ENCODE measurements at regions not wholly inside any gene's neighbourhood (a gene's known extent, or its start where the extent isn't known, plus 50 kb on each side); places are given as distances from the start of the nearest gene placed in this dataset.

DNA sequence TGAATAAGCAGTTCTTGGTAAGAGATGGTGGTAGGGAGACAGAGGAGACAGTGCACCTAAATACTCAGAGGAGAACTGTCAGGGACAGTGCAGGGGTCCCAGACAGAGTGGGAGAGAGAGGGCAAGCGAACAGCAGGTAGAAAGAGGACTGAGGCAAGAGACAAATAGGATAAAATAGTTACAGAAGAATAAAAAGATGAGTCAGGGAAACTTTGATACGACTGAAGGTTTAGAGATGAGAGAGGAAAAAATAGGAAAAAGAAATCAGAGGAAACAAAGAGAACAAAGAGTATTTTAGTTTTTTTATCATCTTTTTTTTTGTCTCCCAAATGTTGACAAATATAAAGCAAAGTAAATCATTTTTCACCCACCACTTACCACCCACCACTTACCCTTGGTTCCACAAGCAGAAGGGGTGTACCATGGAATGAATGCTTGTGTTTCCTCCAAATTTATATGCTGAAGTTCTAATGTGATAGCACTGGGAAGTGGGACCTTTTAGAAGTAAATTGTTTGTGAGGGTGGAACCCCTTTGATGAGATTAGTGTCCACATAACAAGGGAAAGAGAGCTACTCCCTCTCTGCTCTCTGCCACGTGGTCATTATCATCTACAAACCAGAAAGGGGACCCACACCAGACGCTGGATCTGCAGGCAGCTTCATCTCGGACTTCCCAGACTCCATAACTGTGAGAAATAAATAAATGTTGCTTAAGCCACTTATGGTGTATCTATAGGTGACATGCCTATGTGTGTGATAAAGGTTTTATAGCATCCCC lies 292.1 kb downstream of the BTG1 start:
- no peak overlapping the region for H3K4me3 Mint-ChIP-seq
- no peaks in the 10 kb centered on the region for H3K27me3 Mint-ChIP-seq
- H3K9me3 Mint-ChIP-seq = no peaks in the 10 kb centered on the region
- H3K27ac Mint-ChIP-seq = no peak overlapping the region
- no peak for DNase-seq (ENCODE audit: extremely low spot score, unreplicated experiment)
- H3K36me3 Mint-ChIP-seq = no peaks in the 10 kb centered on the region
- H3K4me1 Mint-ChIP-seq (ENCODE audit: unreplicated experiment) = no peaks in the 10 kb centered on the region
- TF ChIP-seq, protein P1, sequence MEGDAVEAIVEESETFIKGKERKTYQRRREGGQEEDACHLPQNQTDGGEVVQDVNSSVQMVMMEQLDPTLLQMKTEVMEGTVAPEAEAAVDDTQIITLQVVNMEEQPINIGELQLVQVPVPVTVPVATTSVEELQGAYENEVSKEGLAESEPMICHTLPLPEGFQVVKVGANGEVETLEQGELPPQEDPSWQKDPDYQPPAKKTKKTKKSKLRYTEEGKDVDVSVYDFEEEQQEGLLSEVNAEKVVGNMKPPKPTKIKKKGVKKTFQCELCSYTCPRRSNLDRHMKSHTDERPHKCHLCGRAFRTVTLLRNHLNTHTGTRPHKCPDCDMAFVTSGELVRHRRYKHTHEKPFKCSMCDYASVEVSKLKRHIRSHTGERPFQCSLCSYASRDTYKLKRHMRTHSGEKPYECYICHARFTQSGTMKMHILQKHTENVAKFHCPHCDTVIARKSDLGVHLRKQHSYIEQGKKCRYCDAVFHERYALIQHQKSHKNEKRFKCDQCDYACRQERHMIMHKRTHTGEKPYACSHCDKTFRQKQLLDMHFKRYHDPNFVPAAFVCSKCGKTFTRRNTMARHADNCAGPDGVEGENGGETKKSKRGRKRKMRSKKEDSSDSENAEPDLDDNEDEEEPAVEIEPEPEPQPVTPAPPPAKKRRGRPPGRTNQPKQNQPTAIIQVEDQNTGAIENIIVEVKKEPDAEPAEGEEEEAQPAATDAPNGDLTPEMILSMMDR (conservative IDR thresholded peaks at IDR 0.05) = no peak

DNA sequence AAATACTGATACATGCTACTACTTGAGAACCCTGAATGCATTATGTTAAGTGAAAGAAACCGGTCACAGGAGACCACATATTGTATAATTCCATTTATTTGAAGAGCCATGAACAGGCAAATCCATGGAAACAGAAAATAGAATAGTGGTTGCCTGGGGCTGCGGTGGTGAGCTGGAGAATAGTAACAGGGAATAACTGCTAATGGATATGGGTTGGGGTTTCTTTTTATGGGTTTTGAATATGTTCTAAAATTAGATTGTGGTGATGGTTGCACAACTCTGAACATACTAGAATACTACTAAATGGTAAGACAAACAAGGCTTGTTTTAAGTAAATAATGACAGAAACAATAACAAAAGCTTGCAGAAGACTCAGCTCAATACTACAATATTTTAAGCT lies 293.0 kb downstream of the BTG1 start:
- Mint-ChIP-seq H3K4me3 (no peak overlapping the region), H3K9me3 (no peaks in the 10 kb centered on the region), H3K27me3 (no peaks in the 10 kb centered on the region), H3K36me3 (no peaks in the 10 kb centered on the region), H3K4me1 (ENCODE audit: unreplicated experiment) (no peaks in the 10 kb centered on the region), H3K27ac (no peak overlapping the region)
- no peak for DNase-seq (ENCODE audit: extremely low spot score, unreplicated experiment)
- TF ChIP-seq, protein P1 (conservative IDR thresholded peaks at IDR 0.05) = no peak

DNA sequence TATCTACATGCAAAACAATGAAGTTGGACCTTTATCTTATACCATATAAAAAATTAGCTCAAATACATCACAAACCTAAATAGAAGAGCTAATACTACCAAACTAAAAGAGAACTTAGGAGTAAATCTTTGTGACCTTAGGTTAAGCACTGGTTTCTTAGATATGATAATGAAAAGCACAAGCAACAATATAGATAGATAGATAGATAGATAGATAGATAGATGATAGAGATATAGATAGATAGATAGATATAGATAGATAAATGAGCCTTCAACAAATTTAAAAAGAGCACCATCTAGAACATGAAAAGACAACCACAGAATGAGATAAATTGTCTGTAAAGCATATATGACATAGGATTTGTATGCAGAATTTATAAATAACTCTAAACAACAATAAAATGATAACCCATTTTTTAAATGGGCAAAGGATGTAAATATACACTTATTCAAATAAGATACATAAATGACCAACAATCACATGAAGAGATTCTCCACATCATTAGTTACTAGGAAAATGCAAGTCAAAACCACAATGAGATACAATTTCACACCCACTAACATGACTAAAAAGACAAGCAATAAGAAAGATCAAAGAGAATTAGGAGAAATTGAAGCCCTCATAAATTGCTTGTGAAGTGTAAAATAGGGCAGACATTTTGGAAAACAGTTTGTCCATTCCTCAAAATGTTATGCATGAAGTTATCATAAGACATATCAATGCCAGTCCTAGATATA lies 293.7 kb downstream of the BTG1 start:
- H3K9me3 Mint-ChIP-seq = no peaks in the 10 kb centered on the region
- no peak for DNase-seq (ENCODE audit: extremely low spot score, unreplicated experiment)
- TF ChIP-seq, protein P1 (conservative IDR thresholded peaks at IDR 0.05) = no peak
- no peak overlapping the region for H3K4me3 Mint-ChIP-seq
- no peaks in the 10 kb centered on the region for H3K36me3 Mint-ChIP-seq
- H3K27me3 Mint-ChIP-seq = no peaks in the 10 kb centered on the region
- no peaks in the 10 kb centered on the region for H3K4me1 Mint-ChIP-seq (ENCODE audit: unreplicated experiment)
- no peak overlapping the region for H3K27ac Mint-ChIP-seq

DNA sequence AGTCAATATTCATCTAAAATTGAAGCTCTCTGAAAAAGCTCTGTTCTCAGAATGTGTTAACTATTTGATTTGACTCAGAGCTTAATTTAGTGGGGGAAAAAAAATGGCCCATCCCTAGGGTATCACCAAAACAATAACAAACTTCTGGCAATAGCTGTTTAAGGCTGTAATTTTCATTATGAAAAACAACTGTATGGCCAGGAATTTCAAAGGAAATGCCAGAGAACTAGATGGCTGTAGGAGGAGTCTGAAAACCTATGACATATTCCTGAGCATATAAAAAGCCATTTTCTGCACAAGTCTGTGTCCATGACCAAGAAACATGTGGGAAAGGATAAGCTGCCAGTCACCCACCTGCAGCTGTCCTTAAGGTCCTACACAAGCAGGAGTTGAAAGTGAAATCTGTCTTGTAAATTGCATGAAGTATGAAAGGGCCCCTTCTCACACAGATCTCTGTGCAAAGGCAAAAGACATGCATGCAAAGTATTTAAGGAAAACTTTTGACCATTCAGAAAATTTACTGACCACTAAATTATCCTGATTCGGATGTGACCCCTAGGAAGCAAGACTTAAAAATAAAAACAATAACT lies 299.1 kb downstream of the BTG1 start:
- Mint-ChIP-seq H3K4me3 (no peak overlapping the region), H3K27ac (no peak overlapping the region), H3K36me3 (peaks cover 5% of the 10 kb centered on the region), H3K9me3 (peaks cover 6% of the 10 kb centered on the region), H3K4me1 (ENCODE audit: unreplicated experiment) (peaks cover 8% of the 10 kb centered on the region), H3K27me3 (no peaks in the 10 kb centered on the region)
- DNase-seq (ENCODE audit: extremely low spot score, unreplicated experiment) = no peak
- TF ChIP-seq, protein P1 (conservative IDR thresholded peaks at IDR 0.05) = no peak

DNA sequence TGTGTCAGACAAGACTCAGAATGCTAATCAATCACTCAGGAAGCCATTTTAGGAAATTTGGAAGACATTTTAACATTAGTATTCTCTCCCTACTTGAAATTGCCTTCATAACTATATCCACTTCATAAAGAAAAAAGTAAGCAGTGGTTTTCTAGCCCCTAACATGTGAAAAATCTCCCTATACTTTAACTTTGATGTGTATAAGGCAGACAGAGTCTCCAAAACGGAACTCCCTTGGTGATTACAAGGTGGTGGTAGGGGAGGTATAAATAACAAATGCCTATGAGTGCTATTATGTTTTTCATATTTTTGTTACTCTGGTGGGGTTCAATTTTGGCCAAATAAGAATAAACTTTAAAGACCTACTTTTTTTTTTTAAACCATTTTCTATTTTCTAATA lies 300.3 kb downstream of the BTG1 start:
- TF ChIP-seq, protein P1 (conservative IDR thresholded peaks at IDR 0.05) = no peak
- Mint-ChIP-seq H3K27ac (no peak overlapping the region), H3K4me3 (no peak overlapping the region), H3K27me3 (no peaks in the 10 kb centered on the region), H3K36me3 (peaks cover 5% of the 10 kb centered on the region), H3K4me1 (ENCODE audit: unreplicated experiment) (peaks cover 8% of the 10 kb centered on the region), H3K9me3 (peaks cover 6% of the 10 kb centered on the region)
- DNase-seq (ENCODE audit: extremely low spot score, unreplicated experiment) = no peak
